ENCODE measurements at regions not wholly inside any gene's neighbourhood (a gene's known extent, or its start where the extent isn't known, plus 50 kb on each side); places are given as distances from the start of the nearest gene placed in this dataset.

DNA sequence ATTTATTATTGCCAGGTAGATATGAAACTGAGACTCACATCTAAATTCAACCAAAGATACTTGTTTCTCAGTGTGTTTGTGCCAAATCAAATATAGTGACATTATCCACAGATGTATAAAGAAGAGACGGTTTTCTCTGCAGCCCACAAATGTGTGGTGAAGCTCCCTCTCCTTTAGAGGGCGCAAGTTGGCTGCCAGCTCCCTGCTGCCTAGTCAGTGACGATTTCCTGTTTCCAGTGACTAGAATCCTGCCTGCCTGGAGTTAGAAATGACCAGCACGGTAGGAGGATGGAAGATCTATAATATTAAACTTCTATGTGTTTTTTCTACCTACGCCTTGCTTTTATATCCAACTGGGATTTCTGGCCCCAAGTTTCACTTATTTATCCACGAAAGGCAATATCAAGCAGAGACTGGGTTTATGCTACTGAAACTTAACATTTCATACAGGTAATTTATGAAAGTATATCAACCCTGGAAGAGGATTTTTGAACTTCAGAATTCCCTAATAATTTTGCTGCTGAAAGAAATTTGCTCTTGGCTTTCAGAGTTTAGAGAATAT is 1793.7 kb upstream of the TENM3 start:
- Histone ChIP-seq H3K27ac (no peak overlapping the region), H3K4me1 (no peaks in the 10 kb centered on the region), H3K4me3 (peak overlapping the region; percentile 5 to 15), H3K9me3 (no peaks in the 10 kb centered on the region), H3K36me3 (ENCODE audit: low read depth, missing control alignments) (no peaks in the 10 kb centered on the region), H3K27me3 (no peaks in the 10 kb centered on the region)
- peak; percentile 81 for DNase-seq
- TF ChIP-seq POLR2A (IDR thresholded peaks at IDR 0.05), result no peak
- TF ChIP-seq, protein P1, sequence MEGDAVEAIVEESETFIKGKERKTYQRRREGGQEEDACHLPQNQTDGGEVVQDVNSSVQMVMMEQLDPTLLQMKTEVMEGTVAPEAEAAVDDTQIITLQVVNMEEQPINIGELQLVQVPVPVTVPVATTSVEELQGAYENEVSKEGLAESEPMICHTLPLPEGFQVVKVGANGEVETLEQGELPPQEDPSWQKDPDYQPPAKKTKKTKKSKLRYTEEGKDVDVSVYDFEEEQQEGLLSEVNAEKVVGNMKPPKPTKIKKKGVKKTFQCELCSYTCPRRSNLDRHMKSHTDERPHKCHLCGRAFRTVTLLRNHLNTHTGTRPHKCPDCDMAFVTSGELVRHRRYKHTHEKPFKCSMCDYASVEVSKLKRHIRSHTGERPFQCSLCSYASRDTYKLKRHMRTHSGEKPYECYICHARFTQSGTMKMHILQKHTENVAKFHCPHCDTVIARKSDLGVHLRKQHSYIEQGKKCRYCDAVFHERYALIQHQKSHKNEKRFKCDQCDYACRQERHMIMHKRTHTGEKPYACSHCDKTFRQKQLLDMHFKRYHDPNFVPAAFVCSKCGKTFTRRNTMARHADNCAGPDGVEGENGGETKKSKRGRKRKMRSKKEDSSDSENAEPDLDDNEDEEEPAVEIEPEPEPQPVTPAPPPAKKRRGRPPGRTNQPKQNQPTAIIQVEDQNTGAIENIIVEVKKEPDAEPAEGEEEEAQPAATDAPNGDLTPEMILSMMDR (IDR thresholded peaks at IDR 0.05), result peak; percentile 46 to 59 (median 58)
- intact Hi-C loops (cut with DNase I; ENCODE audit: low total_unique reads), result no loop called here
- 12 to 14% methylated on average over 6 of the region's 6 CpGs for WGBS, 2 donors

DNA sequence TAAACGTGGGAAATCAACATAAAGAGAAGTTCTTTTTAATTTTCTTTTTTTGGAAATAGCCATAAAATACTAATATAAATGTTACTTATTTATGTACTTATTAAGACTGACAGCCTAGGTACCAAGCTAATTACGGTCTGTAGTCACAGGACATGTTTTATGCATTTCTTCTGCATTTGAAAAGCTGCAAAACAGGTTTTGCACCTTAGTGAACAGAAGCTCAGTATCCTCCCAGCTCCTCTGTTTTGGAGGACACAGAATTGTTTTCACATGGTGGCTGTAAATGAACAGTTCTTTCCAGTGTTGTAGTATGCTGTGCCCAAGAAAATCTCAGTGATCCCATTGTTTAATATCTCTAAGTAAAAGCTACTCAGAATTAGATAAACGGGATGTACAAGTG is 1788.0 kb upstream of the TENM3 start:
- no peak overlapping the region for H3K4me3 ChIP-seq
- no peaks in the 10 kb centered on the region for H3K4me1 ChIP-seq
- no peak for DNase-seq
- H3K27ac ChIP-seq, result no peak overlapping the region
- no peaks in the 10 kb centered on the region for H3K36me3 ChIP-seq (ENCODE audit: low read depth, missing control alignments)
- TF ChIP-seq, protein P1 (IDR thresholded peaks at IDR 0.05), result no peak
- no peak for TF ChIP-seq POLR2A (IDR thresholded peaks at IDR 0.05)
- 71 to 77% methylated on average over 3 of the region's 3 CpGs for WGBS, 2 donors
- H3K27me3 ChIP-seq, result no peaks in the 10 kb centered on the region
- intact Hi-C loops (cut with DNase I; ENCODE audit: low total_unique reads), result no loop called here
- H3K9me3 ChIP-seq, result no peaks in the 10 kb centered on the region

DNA sequence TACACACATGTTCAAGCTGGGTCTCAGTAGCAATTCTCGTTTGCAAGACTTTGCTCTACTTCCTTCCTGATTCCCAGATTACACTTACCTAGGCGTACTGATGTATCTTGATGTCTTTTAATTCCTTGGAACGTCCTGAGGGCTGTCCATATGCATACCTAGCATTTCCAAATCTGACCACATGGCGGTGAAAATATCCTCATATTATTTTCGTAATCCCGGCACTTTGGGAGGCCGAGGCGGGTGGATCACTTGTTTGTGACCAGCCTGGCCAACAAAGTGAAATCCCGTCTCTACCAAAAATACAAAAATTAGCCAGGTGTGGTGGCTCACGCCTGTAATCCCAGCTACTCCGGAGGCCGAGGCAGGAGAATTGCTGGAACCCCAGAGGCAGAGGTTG is 1786.3 kb upstream of the TENM3 start:
- 74 to 88% methylated on average over 12 of the region's 12 CpGs for WGBS, 2 donors
- H3K4me3 ChIP-seq, result no peak overlapping the region
- no peaks in the 10 kb centered on the region for H3K36me3 ChIP-seq (ENCODE audit: low read depth, missing control alignments)
- H3K9me3 ChIP-seq, result no peaks in the 10 kb centered on the region
- H3K27me3 ChIP-seq, result no peaks in the 10 kb centered on the region
- H3K27ac ChIP-seq, result no peak overlapping the region
- no peak for TF ChIP-seq POLR2A (IDR thresholded peaks at IDR 0.05)
- TF ChIP-seq, protein P1 (IDR thresholded peaks at IDR 0.05), result no peak
- no peak for DNase-seq
- H3K4me1 ChIP-seq, result no peaks in the 10 kb centered on the region
- intact Hi-C loops (cut with DNase I; ENCODE audit: low total_unique reads), result no loop called here

DNA sequence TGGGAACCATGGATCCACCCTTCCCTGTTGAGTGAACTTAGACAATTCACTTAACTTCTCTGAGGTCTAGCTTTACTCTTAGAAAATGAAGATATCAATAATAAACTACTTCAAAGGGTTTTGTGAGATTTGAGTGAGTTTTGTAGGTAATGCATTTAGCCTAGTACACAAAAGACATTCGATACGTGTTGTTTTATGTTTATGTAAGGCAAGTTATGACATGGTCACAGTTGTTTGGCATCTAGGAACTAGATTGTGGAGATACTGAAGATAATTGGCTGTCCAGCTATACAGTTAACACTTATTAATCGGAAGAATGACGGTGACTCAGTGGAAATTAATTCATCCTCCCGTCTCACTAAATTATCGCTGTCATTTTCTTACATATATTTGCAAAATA is 1781.1 kb upstream of the TENM3 start:
- intact Hi-C loops (cut with DNase I; ENCODE audit: low total_unique reads), result no loop called here
- WGBS, 2 donors, result 95 to 98% methylated on average over 6 of the region's 6 CpGs
- Histone ChIP-seq H3K9me3 (no peaks in the 10 kb centered on the region), H3K4me1 (no peaks in the 10 kb centered on the region), H3K4me3 (no peak overlapping the region), H3K36me3 (ENCODE audit: low read depth, missing control alignments) (no peaks in the 10 kb centered on the region), H3K27me3 (no peaks in the 10 kb centered on the region), H3K27ac (no peak overlapping the region)
- no peak for DNase-seq
- TF ChIP-seq POLR2A (IDR thresholded peaks at IDR 0.05), result no peak
- TF ChIP-seq, protein P1 (IDR thresholded peaks at IDR 0.05), result no peak

DNA sequence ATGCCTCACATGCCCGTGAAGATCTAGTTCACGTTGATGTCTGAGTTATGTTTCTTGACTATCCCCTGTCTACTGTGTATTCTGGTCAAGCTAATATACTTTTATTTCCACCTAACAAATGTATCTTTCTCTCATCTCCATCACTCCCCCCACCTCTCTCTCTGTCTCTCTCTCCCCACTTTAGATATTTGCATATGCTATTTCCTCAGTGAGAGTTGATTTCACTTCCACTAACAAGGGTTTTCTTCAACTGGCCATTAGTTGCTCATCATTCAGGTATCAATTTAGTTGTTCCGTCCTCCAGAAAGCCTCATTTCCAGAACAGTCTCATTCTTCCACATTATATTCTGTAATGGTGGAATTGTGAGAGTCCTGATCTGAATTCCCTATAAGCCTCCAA is 1777.8 kb upstream of the TENM3 start:
- Histone ChIP-seq H3K36me3 (ENCODE audit: low read depth, missing control alignments) (no peaks in the 10 kb centered on the region), H3K4me1 (no peaks in the 10 kb centered on the region), H3K27me3 (no peaks in the 10 kb centered on the region), H3K9me3 (no peaks in the 10 kb centered on the region), H3K27ac (no peak overlapping the region), H3K4me3 (no peak overlapping the region)
- WGBS, 2 donors, result 93 to 94% methylated on average over 3 of the region's 3 CpGs
- intact Hi-C loops (cut with DNase I; ENCODE audit: low total_unique reads), result no loop called here
- DNase-seq, result no peak
- TF ChIP-seq, protein P1 (IDR thresholded peaks at IDR 0.05), result no peak
- TF ChIP-seq POLR2A (IDR thresholded peaks at IDR 0.05), result no peak
